ENCODE measurements at regions not wholly inside any gene's neighbourhood (a gene's known extent, or its start where the extent isn't known, plus 50 kb on each side); places are given as distances from the start of the nearest gene placed in this dataset.
A peak's percentile ranks its signal among the peaks of the same experiment; 100 is the strongest.
"Not testable (repeated sequence)": the region's sequence is repeated elsewhere in the genome, so short reads cannot be mapped to it uniquely, and the experiment has no call there.

DNA sequence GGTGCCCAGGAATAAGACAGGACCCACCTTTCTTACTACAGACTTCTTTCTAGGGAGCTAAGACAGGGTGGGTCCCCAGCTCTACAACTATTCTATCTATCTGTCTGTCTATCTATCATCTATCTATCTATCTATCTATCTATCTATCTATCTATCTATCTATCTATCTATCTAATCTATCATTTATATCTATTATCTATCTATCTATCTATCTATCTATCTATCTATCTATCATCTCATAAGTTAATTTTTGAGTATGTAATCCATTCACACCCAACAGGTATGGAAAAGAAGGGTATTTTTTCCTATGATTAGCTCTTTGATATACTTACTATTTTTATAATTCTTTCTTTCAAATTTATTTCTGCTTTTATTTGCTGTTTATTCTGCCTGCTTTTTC lies 55.9 kb downstream of the BAMBI start:
- DNase-seq = no peak

- DNase-seq = no peak
Observed at GRCh38 chr10:28733647-28734046, 56.3 kb downstream of the BAMBI start.

GRCh38 chr10:28734938-28735759 lies 57.8 kb downstream of the BAMBI start:
- no peak for DNase-seq

- no peak for DNase-seq
Observed at GRCh38 chr10:28737096-28737495, 59.8 kb downstream of the BAMBI start.

GRCh38 chr10:28738200-28738599 lies 60.9 kb downstream of the BAMBI start:
- peak; percentile 43 for DNase-seq

DNA sequence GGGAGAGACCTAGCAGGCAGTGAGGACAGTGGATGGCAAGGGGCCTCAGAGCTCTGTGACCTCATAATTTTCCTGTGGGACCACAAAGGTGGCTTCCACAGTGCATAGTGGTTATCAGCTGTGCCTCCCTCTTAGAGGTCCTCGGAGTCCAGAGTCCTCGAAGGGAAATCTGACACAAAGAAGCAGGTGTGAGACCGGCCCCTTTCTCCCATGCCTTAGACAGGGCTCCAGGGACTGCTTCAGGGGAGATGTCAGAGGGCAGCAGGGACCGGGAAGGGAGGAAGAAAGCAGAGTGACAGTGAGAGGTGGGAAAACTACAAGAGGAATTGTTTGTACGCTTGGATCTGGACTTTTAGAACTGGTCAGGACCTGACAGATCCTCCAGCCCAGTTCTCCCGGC lies 66.3 kb downstream of the BAMBI start:
- no peak for DNase-seq

GRCh38 chr10:28744069-28744768 lies 66.9 kb downstream of the BAMBI start:
- no peak for DNase-seq

DNA sequence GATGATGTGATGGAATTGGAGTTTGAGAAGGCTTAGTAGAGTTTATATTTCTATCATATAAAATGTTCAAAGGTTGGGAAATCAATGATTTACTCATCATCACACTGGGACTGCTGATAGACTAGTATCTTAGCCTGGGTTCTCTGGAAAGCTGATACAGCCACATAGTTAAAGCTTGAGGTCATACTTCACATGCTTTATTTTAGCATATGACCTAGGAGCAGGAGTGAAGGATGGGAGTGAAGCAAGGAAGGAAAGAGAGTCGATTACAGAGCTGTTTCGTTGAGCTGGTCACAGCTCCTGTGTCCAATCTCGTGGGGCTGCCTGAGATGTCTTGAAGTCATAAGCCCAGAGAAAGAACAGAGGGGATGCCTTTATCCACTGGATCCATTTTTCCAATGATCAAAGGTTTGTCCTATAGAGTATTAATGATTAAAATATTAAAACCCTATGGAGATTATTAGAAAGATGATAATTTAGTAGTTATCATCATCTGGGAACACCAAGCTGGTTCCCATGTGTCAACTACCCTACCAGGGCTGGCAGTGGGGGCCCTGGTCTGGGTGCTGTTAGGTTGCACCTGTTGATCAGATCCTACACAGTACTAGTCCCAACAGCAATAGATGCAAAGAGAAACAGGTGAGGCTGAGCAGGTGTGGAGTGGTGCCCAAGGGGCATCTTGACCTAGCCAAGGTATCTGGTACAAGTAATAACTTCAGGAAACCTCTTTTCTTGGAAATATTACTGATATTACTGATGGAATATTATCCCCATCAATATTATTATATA lies 77.8 kb downstream of the BAMBI start:
- no peak for DNase-seq

- no peak for DNase-seq
Observed at GRCh38 chr10:28761084-28761846, 83.9 kb downstream of the BAMBI start.

- no peak for DNase-seq
Observed at GRCh38 chr10:28763471-28764170, 86.3 kb downstream of the BAMBI start.

DNA sequence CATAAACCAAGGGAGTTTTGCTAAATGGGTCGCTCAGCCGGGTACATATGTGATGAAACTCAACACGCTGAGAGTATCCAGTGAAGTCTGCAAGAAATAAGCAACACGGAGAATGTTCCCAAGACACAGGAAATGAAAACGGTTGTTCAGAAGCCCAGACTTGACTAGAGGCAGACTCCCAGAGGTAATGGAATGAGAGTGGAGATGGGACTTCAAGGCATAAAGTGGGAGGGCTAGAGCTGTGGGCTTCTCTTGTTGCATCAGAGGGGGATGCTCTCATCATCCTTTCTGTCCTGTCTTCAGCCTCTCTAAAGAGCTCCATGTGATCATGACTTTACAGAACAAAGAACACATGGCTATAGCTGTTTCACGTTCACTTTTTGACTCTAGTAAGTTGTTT lies 88.3 kb downstream of the BAMBI start:
- no peak for DNase-seq

DNA sequence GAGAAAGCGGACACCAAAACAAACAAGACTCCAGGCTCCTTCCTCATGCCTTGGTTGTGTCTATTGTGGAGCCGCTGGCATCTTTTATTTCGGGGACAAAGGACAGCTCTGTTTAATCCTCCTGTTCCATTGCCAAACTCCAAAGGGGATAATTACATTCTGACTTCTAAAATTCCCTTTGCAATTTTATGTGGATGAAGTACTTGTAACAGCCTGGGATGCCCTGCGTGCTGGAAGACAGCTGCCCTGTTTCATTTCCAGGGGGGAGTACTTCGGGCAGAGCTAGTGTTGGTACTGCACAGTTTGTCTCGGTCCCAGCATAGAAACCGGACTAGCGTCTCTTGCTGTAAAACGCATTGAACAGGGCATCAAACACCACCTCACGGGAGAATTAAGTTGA lies 90.9 kb downstream of the BAMBI start:
- no peak for DNase-seq

DNA sequence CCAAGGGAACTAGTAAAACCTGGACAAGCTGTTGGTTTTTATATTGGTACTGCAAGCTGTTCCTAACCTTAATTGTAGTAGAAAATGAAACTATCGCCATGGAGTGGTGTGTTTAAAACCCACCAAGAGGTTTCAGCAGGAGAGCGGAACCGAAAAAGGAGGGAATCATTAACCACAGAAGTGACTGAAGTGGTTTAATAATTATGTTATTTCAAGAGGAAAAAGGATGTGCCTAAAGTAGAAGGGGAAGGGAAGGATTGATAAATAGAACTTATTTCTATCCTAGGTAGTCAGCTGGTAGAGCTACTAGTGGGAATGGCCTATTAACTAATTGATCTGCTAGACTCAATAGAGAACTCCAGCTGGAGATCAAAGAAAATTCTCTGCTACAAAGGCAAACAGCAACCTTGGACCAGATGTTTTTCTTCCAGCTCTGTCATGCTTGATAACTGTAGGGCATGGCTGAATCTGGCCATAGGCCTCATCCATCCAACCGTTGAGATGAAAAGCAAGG lies 91.8 kb downstream of the BAMBI start:
- no peak for DNase-seq

GRCh38 chr10:28771580-28772090 lies 94.3 kb downstream of the BAMBI start:
- DNase-seq = not testable (repeated sequence)

DNA sequence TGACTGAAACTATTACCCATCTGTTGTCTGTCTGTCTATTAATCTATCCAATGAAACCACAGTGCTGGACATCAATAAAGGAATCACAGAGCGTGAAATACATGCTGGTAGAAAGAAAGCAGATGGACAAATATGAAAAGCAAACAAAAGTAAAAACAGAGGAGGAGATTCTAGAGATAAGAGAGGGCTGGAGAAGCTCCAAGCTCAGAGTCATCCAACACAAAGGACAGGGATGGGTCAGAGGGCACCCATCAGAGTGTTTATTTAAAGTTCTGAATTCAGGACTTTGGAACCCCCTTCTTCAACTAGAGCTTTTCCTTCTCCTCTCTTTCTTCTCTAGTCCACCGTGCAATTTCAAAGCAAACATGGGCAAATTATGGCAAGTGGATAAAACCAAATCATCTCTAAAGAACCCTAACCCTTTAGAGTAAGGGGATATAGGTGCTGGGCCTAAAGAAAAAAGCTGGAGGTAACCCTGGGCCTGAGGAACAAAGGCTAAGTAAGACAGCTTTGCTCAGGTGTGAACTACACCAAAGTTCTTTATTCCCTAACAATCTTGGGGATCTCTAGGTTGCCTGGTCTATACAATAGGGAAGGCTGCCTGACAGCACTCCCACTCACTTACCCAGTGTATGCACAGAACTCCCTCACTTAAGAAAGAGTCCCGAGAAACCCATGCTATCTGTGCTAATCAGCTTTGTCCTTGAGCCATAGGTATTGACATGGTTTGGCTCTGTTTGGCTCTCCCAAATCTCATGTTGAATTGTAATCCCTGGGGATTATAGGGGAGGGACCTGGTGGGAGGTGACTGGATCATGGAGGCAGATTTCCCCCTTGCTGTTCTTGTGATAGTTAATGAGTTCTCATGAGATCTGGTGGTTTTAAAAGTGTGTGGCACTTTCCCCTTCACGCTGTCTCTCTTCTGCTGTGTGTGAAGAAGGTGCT lies 97.0 kb downstream of the BAMBI start:
- DNase-seq = no peak

GRCh38 chr10:28775773-28776172 lies 98.5 kb downstream of the BAMBI start:
- no peak for DNase-seq

DNA sequence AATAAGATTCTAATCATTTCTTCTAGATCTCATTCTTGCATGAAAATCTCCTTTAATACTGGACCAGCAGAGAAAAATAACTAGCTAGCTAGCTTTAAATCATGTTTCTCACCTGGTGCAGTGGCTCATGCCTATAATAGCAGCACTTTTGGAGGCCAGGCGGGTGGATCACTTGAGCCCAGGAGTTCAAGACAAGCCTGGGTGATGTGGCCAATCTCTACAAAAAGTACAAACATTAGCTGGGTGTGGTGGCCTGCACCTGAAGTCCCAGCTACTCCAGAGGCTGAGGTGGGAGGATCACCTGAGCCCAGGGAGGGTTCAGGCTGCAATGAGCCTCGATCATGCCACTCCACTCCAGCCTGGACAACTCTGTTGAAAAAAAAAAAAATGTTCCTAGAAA lies 99.2 kb downstream of the BAMBI start:
- no peak for DNase-seq

DNA sequence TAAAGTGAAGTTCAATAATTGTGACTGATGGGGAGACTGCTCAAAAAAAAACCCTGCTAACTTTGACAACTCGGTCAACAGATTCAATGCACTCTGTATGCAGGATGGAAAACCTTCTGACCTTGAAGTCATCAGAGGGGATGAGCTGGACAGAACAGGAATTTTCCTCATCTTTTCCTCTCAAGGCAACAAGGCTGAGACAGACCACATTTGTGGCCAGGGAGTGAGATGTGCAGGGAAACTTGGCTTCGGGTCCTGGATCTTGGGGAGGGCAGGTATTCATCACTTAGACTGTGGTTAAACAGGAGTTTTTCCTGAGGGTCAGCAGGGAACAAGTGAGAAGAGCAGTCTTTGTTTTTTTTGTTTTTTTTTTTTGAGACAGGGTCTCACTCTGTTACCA lies 100.6 kb downstream of the BAMBI start:
- no peak for DNase-seq

DNA sequence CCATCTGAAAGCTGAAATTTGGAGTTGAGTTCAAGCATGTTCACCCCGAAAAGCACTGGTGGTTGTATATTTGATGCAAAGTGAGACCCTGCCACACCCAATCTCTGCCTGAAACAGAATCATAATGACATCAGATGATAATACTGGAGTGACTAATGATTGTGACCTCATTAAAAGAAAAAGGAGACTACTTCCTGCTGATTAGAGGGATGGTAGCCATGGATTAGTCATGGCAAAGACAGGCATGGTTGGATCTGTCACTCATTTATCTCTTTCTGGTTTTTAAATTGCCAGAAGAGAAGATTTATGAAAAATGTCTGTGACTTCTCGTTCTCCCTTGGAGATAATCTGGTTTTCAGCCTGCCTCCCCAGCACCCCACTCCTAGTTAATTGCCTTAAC lies 101.2 kb downstream of the BAMBI start:
- no peak for DNase-seq

DNA sequence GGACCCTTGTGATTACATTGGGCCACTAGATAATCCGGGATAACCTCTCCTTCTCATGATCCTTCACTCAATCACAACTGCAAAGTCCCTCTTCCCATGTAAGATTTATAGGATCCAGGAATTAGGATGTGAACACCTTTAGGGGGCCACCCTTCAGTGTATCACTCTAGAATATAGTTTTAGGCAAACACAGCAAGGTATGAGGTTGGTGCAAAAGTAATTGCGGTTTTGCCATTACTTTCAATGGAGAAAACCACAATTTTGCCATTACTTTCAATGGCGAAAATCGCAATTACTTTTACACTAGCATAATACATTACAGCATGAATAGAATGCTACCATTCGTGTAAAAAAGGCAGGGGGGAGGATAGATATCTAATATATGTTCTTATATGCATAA lies 104.0 kb downstream of the BAMBI start:
- no peak for DNase-seq

GRCh38 chr10:28783087-28783486 lies 105.8 kb downstream of the BAMBI start:
- DNase-seq = no peak
